Nephron progenitor cell (in vitro differentiated cells): ENCODE measurements at regions not wholly inside any gene's neighbourhood (a gene's known extent, or its start where the extent isn't known, plus 50 kb on each side); places are given as distances from the start of the nearest gene placed in this dataset.

Source experiments
- DNase-seq: peaks from one replicate; pipeline ENCODE4 v3.0.0; 2021
- H3K27ac Mint-ChIP-seq: 2 replicates; pipeline ENCODE4 v1.8.0; 2021; ENCODE audit warnings: mild to moderate bottlenecking, moderate library complexity, mixed read lengths
- H3K27me3 Mint-ChIP-seq: 2 replicates; pipeline ENCODE4 v1.8.0; 2021; ENCODE audit warnings: mild to moderate bottlenecking, low read depth, mixed read lengths; ENCODE audit not compliant: poor library complexity
- H3K36me3 Mint-ChIP-seq: 2 replicates; pipeline ENCODE4 v1.8.0; 2021; ENCODE audit warnings: low read depth, mixed read lengths
- H3K4me1 Mint-ChIP-seq: 2 replicates; pipeline ENCODE4 v1.8.0; 2021; ENCODE audit warnings: mixed read lengths
- H3K4me3 Mint-ChIP-seq: 2 replicates; pipeline ENCODE4 v1.8.0; 2021; ENCODE audit warnings: mild to moderate bottlenecking, moderate library complexity, mixed read lengths
- H3K9me3 Mint-ChIP-seq: 2 replicates; pipeline ENCODE4 v1.8.0; 2021; ENCODE audit warnings: mild to moderate bottlenecking, moderate library complexity, mixed read lengths
- CTCF ChIP-seq: fragments of 200-600 bp; sonication (generic); IDR thresholded peaks from 2 replicates; pipeline ENCODE4 v1.5.0; 2021; ENCODE audit warnings: antibody characterized with exemption

- no peak for DNase-seq
- Mint-ChIP-seq H3K4me1 (no peaks in the 10 kb centered on the region), H3K36me3 (no peaks in the 10 kb centered on the region), H3K27me3 (no peaks in the 10 kb centered on the region), H3K9me3 (no peaks in the 10 kb centered on the region), H3K27ac (no peak overlapping the region), H3K4me3 (no peak overlapping the region)
- no peak for TF ChIP-seq CTCF
Observed at GRCh38 chr6:141326426-141326825, 806.3 kb upstream of the GJE1 start.

- H3K4me3 Mint-ChIP-seq = no peak overlapping the region
- no peak overlapping the region for H3K27ac Mint-ChIP-seq
- no peaks in the 10 kb centered on the region for H3K4me1 Mint-ChIP-seq
- TF ChIP-seq CTCF = no peak
- H3K27me3 Mint-ChIP-seq = no peaks in the 10 kb centered on the region
- no peak for DNase-seq
- no peaks in the 10 kb centered on the region for H3K9me3 Mint-ChIP-seq
- H3K36me3 Mint-ChIP-seq = no peaks in the 10 kb centered on the region
Observed at GRCh38 chr6:141321493-141322347, 811.0 kb upstream of the GJE1 start.

GRCh38 chr6:141316236-141316635 lies 816.5 kb upstream of the GJE1 start:
- Mint-ChIP-seq H3K27me3 (no peaks in the 10 kb centered on the region), H3K4me1 (no peaks in the 10 kb centered on the region), H3K9me3 (no peaks in the 10 kb centered on the region), H3K4me3 (no peak overlapping the region), H3K36me3 (no peaks in the 10 kb centered on the region), H3K27ac (no peak overlapping the region)
- no peak for DNase-seq
- TF ChIP-seq CTCF = no peak

GRCh38 chr6:141313986-141314385 lies 818.7 kb upstream of the GJE1 start:
- TF ChIP-seq CTCF = no peak
- no peak for DNase-seq
- Mint-ChIP-seq H3K27me3 (no peaks in the 10 kb centered on the region), H3K4me3 (no peak overlapping the region), H3K36me3 (no peaks in the 10 kb centered on the region), H3K4me1 (no peaks in the 10 kb centered on the region), H3K9me3 (no peaks in the 10 kb centered on the region), H3K27ac (no peak overlapping the region)

- H3K4me1 Mint-ChIP-seq = no peaks in the 10 kb centered on the region
- H3K4me3 Mint-ChIP-seq = no peak overlapping the region
- H3K9me3 Mint-ChIP-seq = peaks cover 4% of the 10 kb centered on the region
- no peaks in the 10 kb centered on the region for H3K36me3 Mint-ChIP-seq
- no peak for DNase-seq
- no peak overlapping the region for H3K27ac Mint-ChIP-seq
- TF ChIP-seq CTCF = no peak
- no peaks in the 10 kb centered on the region for H3K27me3 Mint-ChIP-seq
Observed at GRCh38 chr6:141309295-141309694, 823.4 kb upstream of the GJE1 start.
